AG04450 (cell line): ENCODE measurements at regions not wholly inside any gene's neighbourhood (a gene's known extent, or its start where the extent isn't known, plus 50 kb on each side); places are given as distances from the start of the nearest gene placed in this dataset.
"Not testable (repeated sequence)": the region's sequence is repeated elsewhere in the genome, so short reads cannot be mapped to it uniquely, and the experiment has no call there.

Experiments
- CTCF ChIA-PET: fragments of 300-600, 350-600 bp; formaldehyde crosslinking; extraction: SDS; loops from one replicate; lab custom pipeline; 2022; ENCODE audit warnings: antibody characterized with exemption, inconsistent platforms; lab: Charles Lee
- POLR2A ChIA-PET: fragments of 350-600 bp; formaldehyde crosslinking; extraction: SDS; loops from one replicate; lab custom pipeline; 2021; ENCODE audit warnings: antibody characterized with exemption, inconsistent platforms; lab: Yijun Ruan, JAX
- DNase-seq: peaks from one replicate; pipeline ENCODE4 v3.0.0-alpha.2; 2011; ENCODE audit warnings: low read depth, low spot score
- H3K27ac ChIP-seq: one replicate; pipeline ENCODE4 v1.5.1; 2012; ENCODE audit warnings: low read depth, low read length, control low read depth
- H3K27me3 ChIP-seq: one replicate; pipeline ENCODE4 v1.6.0; 2012; ENCODE audit warnings: low read length; ENCODE audit not compliant: control insufficient read depth, insufficient read depth
- H3K4me3 ChIP-seq: 2 replicates; pipeline ENCODE4 v1.5.1; 2011; ENCODE audit warnings: mild to moderate bottlenecking, low read depth, low read length, control low read depth
- H3K9me3 ChIP-seq: 2 replicates; pipeline ENCODE4 v1.5.1; 2012; ENCODE audit warnings: low read length; ENCODE audit not compliant: control insufficient read depth, insufficient read depth
- CTCF ChIP-seq: IDR thresholded peaks from 2 replicates; pipeline ENCODE4 v1.5.1; 2011; ENCODE audit warnings: low read depth, low read length, control low read depth, inconsistent platforms

DNA sequence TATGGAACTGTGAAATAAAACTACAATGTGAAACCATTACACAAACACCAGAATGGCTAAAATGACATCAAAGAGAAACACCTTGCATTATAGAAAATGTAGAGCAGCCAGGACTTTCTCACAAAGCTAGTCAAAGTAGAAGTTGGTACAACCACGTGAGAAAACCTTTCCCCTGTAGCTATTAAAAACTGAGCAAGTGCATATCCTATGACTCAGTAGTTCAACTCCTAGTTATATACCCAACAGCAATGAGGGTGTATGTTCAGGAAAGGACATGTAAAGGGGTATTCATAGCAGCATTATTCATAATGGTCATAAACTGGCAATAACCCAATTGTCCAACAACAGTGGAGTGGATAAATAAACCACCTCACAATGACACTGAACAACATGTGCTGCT lies 177.5 kb upstream of the NUDT10 start:
- TF ChIP-seq CTCF = no peak
- POLR2A ChIA-PET = no interaction called here
- no peaks in the 10 kb centered on the region for H3K9me3 ChIP-seq
- DNase-seq = no peak
- no peak overlapping the region for H3K27ac ChIP-seq
- no peak overlapping the region for H3K4me3 ChIP-seq
- no peaks in the 10 kb centered on the region for H3K27me3 ChIP-seq
- CTCF ChIA-PET = no interaction called here

- CTCF ChIA-PET = no interaction called here
- DNase-seq = no peak
- no peak for TF ChIP-seq CTCF
- POLR2A ChIA-PET = no interaction called here
- Histone ChIP-seq H3K9me3 (no peaks in the 10 kb centered on the region), H3K27ac (no peak overlapping the region), H3K27me3 (no peaks in the 10 kb centered on the region), H3K4me3 (no peak overlapping the region)
Observed at GRCh38 chrX:51155566-51155965, 177.1 kb upstream of the NUDT10 start.

- DNase-seq = no peak
- Histone ChIP-seq H3K27me3 (no peaks in the 10 kb centered on the region), H3K4me3 (no peak overlapping the region), H3K9me3 (no peaks in the 10 kb centered on the region), H3K27ac (no peak overlapping the region)
- ChIA-PET CTCF (no interaction called here), POLR2A (no interaction called here)
- no peak for TF ChIP-seq CTCF
Observed at GRCh38 chrX:51158231-51158630, 174.4 kb upstream of the NUDT10 start.

GRCh38 chrX:51159378-51159777 lies 173.2 kb upstream of the NUDT10 start:
- H3K4me3 ChIP-seq, DNase-seq, H3K27me3 ChIP-seq, H3K27ac ChIP-seq, H3K9me3 ChIP-seq, CTCF ChIA-PET, POLR2A ChIA-PET: not testable (repeated sequence)

DNA sequence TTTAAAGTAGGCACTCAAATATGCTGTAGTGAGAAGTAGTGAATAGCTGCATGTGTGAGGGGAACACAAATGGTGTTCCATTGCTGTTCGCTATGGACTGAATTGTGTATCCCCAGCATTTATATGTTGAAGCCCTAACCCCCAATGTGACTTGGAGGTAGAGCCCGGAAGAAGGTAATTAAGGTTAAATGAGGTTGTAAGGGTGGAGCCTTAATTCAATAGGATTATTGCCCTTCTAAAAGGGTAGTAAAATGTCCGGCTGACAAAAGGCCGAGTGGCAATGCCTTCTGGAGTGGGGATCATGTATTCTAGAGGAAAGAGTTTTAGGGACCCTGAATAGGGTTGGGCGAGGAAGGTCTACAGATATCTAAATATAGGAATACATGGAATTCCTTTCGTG lies 168.9 kb upstream of the NUDT10 start:
- H3K27ac ChIP-seq = no peak overlapping the region
- TF ChIP-seq CTCF = no peak
- no peak overlapping the region for H3K4me3 ChIP-seq
- DNase-seq = no peak
- no peaks in the 10 kb centered on the region for H3K27me3 ChIP-seq
- POLR2A ChIA-PET = no interaction called here
- no peaks in the 10 kb centered on the region for H3K9me3 ChIP-seq
- CTCF ChIA-PET = no interaction called here

DNA sequence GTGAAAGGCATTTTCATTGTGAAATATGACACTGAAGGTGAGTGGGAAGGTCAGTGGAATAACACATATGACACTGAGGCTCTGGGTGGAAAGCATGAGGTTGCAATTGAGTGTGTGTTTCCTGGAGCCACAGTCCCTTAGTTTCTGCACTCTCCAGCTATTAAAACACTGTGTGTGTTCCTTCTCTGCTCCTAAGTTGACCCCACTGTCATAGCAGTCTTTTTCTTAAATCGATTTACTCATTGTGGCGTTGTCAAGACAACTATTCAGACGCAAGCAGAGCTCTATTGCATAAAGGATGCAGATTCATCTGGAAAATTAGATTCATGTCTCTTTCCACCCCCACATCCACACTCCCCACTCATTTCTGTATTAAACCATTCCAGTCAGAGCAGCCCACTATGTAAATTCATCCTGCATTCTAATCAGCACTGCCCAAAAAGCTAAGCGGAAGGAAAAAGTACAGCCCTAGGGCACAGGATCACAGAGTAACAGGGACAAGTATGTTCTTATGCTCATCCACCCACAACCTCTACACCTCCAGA lies 154.2 kb upstream of the NUDT10 start:
- CTCF ChIA-PET, H3K9me3 ChIP-seq, DNase-seq: not testable (repeated sequence)

GRCh38 chrX:51179805-51180204 lies 152.8 kb upstream of the NUDT10 start:
- DNase-seq, POLR2A ChIA-PET, H3K27me3 ChIP-seq, H3K27ac ChIP-seq, H3K4me3 ChIP-seq, H3K9me3 ChIP-seq, CTCF ChIA-PET: not testable (repeated sequence)

More for the DNA sequence above, 154.2 kb upstream of the NUDT10 start:
- H3K4me3 ChIP-seq, H3K27ac ChIP-seq, POLR2A ChIA-PET, H3K27me3 ChIP-seq: not testable (repeated sequence)
